Activated CD4-positive, alpha-beta T cell treated with anti-CD3 and anti-CD28 coated beads, Interleukin-2, amount 50 U/mL, for 16 hours (primary cell): ENCODE measurements at regions not wholly inside any gene's neighbourhood (a gene's known extent, or its start where the extent isn't known, plus 50 kb on each side); places are given as distances from the start of the nearest gene placed in this dataset.
"Not testable (repeated sequence)": the region's sequence is repeated elsewhere in the genome, so short reads cannot be mapped to it uniquely, and the experiment has no call there.

ENCODE experiments used
- DNase-seq: peaks from one replicate; pipeline ENCODE4 v3.0.0-alpha.2; 2020

DNA sequence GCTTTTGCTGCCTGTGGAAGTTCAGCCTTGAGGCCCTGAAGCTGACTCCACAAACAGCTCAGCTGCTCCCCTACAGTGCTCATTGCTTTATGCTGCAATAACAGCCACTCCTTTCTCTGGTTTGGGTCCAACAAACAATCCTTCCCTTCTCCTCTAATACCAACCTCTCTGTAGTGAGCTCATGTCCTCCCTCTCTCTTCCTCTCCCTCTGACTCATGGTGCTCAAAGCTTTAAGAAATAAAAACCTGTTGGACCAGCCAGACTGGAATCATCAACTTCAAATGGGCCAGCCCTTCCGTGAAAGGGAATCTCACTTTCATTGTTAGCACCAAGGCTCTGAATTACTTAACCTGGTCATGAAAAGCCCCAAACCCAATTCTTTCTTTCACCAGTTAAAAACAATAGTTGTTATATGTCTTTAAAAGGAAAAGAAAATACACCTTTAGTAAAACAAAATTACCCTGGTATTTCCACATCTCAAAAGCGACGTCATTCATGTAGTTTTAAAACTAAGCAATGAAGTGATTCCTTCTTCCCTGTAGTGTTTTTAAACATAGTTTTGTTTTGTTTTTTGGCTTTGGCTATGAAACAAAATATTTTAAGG, 126.4 kb downstream of the DUSP6 start:
- DNase-seq: peak; percentile 78

DNA sequence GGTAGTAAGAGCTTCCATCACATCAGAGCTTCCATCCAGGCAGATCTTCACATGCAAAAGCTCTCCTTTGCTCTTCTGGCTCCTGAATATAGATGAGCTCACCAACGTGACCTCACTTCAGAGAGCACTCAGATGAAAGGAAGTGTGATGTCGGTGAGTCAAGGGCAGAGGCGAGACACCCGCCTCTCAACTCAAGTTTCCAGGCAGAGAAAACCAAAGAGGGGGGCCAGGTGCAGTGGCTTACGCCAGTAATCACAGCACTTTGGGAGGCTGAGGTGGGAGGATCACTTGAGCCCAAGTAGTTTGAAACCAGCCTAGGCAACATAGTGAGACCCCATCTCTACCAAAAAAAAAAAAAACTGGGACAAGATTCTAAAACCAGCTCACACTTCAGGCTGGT, 126.9 kb downstream of the DUSP6 start:
- peak; percentile 86 for DNase-seq

DNA sequence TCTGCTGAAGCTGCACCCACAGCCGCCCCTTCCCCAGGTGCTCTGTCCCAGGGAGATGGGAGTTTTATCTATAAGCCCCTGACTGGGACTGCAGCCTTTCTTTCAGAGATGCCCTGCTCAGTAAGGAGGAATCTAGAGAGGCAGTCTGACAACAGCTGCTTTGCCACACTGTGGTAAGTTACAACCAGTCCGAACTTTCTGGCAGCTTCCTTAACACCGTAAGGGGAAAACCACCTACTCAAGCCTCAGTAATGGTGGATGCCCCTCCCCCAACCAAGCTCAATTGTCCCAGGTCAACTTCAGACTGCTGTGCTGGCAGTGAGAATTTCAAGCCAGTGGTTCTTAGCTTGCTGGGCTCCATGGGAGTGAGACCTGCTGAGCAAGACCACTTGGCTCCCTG, 129.7 kb downstream of the DUSP6 start:
- DNase-seq: not testable (repeated sequence)

DNA sequence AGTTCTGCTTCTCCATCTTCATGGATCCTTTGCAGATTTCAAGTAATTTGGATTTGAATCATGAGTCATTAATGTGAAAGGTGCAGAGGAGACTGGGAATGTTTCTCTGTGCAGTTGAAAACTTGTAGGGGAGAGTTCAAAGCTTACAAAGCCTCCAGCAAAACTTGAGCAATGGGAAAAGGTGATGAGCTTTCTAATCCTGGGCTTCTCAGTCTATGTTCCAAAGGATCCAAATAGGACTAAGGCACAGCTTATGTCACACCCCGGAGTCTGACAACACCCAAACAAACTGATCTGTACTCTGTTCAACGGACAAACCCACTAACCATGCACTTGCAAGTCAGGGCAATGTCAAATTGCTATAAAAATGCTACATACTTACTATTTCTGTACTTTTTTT, 134.8 kb downstream of the DUSP6 start:
- DNase-seq: no peak

DNA sequence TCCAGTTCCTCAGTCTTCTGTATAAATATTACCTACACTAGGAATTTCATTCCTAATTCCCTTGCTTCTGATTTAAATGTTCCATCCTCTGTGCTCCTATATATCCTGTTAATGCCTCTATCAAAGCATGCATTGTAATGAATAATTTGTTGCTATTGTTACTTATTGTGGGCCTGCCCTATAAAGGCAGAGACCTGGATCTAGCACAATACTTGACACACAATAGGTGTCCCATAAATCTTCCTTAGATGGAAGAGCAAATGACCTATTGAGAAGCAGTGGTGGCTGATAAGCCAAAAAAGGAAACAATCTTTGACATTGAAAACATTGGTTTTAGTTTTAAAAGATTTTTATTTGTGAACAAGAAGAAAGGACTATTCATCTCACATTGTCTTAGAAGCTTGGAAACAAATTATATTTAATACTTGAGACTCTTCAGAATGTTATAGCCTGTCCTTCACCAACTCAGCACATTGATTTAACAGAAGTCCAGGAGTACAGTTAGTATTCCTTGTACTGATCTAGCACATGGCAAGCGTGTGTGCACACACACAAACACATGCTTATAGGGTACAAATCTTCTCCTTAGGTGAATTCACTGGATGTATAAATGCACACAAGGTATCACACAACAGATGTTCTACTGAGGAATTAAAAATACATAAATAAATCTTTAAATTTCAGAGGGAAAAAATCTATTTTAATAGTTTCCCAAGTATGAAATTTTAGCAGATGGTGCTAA, 135.9 kb downstream of the DUSP6 start:
- DNase-seq: no peak

DNA sequence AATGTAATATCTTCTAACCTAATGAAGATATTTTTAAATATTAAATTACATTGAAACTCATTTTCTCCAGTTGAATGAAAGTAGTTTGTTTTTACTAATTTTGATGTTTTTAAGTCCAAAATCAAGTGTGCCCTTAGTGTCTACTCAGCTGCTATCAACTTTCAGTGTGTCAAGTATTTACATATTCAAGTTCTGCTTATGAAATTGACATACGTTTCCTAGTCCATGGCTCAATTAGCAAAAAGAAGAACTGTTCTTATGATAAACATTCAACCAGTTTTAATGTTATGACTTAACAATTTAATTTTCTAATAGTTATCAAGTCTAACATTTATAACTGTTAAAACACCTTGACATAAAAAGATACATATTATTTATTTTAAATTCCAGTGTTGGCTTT, 137.1 kb downstream of the DUSP6 start:
- no peak for DNase-seq

DNA sequence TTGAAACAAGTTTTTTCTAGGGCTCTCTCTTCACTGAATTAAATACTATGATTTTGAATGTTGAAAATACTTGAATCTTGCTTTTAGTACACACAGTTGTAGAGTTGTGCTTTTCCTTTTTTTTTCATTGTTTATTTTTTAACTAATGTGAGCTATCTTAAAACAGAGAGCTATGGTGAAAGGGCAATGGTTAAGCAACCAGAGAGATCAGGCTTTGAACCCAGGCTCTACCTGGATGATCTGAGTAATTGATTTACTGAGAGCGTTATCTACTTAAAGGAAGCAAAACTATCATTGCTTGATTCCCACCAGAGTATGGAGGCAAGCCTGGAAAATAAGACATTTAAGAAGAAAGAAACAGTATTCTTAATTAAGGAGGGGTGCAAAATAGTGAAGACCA, 138.6 kb downstream of the DUSP6 start:
- DNase-seq: no peak

DNA sequence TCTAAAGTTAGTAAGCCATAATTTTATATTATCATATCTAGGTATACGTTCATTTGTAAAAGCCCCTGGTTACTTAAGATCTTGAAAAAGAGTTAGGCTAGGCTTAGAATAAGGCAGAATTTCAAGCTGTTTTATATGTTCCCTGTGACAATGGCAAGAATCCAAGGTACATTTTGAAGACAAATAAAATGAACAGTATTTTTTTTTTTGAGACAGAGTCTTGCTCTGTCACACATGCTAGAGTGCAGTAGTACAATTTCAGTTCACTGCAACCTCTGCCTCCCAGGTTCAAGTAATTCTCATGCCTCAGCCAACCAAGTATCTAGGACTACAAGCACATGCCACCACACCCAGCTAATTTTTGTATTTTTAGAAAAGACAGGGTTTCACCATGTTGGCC, 139.2 kb downstream of the DUSP6 start:
- DNase-seq: no peak

DNA sequence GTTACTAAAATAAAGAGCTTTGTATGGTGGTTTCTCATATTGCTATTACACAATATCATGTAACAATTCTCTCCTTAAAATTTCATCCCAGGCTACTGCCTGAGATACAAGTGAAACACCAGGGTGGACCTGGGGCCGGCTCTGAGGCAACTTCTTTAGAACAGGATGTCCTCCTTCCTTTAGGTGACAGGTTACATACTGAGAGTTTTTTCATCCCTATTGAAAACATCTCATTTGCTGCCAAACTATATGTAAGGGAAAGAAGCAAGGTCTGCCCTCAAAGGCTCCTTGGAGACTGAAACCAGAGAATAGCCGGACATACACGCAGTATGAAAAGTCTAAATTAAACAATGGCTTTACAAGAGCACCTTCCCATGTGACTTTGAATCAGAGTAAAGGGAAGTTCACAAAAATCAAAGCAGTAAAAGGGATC, 139.9 kb downstream of the DUSP6 start:
- no peak for DNase-seq

DNA sequence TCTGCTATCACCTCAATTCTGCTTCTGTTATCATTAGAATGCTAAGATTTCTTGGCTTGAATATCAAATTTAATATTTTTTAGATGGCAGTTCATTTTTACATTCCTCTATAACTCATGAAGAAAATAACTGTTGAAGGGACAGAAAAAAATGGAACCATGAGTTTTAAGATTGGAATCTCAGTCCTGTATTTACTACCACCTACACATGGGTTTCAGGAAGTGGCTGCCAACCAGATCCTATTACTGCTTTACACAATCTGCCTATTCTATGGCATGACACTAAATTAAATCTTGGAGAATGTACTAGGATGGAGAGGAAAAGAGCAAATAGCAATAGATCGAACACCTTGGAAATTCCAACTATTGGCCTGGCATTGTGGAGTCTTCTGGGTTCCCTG, 140.8 kb downstream of the DUSP6 start:
- no peak for DNase-seq

DNA sequence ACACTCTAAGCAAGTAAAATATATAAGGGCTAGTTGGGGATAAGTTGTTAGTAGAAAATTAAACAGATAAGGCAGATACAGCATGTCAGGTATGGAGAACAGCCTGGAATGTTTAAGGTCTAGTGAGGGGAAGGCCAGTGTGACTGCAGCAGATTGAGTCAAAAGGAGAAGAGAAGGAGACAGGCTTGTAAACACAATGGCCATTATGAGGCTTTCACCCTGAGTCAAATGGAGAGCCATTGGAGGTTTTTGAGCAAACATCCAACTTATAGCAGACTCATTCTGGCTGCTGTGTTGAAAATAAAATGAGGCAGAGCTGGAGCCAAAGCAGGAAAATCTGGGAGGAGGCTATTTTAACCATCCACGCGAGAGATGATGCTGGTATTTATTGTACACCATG, 142.0 kb downstream of the DUSP6 start:
- peak; percentile 40 for DNase-seq

DNA sequence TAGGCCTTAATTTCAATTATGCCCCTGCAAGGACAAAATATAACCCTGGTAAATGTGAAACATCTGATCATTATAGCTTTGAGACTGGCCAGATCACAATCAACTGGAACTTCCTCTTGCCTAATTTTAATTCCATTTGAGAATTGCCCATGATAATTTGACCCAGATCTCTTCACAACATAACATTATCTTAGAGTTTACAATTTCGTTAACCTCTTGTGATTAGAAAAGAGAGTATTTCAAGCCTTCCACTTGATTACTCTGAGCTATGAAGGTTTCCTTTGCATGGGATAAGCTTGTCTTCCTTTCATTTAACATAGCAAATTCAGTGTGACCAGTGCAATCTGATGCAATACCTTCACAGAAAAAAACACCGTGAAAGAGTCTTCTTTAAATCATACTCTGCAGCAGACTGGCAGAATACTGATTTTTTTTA, 143.6 kb downstream of the DUSP6 start:
- no peak for DNase-seq

DNA sequence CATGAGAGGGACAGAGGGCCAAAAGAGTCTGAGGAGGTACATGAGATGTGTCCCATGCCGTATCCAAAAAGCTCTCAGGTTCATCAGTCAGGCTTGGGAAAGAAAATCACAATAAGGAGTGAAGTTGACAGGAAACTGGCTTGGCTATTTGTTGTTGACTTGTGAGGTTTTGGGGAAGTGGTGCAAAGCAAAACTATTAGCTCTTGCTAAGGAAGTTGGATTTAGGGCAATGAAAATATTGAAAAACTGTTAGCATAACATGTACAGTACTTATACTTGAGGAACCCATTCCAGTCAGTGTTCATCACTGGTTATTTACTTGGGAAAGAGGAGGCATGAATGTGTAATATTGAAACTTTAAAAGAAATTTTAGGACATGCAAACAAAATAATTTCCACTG, 145.9 kb downstream of the DUSP6 start:
- DNase-seq: no peak

DNA sequence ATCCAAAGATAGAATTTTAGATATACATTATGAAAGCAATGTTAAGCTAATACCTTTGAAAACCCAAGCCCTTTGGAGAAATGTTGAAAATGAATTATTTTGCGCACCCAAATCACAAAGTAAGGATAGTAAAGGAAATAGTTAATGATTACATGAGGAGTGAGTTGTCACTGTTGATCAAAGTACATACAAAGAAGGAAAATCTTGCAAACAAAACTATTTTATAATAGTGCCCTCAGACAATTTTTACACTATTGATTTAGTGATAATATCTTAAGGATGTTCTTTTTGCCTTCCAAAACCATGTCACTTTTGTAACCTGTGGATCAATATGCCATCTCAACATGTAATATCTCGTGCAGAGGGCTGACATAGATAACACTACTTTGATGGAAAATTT, 146.8 kb downstream of the DUSP6 start:
- DNase-seq: no peak

DNA sequence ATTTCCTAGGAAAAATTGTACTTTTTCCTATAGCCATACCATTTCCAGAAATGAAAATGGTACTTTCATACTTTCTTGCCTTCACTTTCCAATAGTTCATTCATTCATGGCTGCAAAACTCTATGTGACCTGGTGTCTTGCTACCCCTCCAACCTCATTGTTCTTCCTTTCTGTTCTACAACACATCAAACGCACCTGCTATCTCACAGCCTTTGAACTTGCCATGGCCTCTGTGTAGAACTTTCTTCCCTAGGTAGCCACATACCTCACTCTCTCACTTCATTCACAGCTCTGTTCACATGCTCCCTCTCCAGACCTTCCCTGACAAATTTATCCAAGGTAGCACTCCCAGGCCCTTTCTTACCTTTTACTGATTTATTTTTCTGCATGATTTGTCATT, 149.2 kb downstream of the DUSP6 start:
- no peak for DNase-seq

DNA sequence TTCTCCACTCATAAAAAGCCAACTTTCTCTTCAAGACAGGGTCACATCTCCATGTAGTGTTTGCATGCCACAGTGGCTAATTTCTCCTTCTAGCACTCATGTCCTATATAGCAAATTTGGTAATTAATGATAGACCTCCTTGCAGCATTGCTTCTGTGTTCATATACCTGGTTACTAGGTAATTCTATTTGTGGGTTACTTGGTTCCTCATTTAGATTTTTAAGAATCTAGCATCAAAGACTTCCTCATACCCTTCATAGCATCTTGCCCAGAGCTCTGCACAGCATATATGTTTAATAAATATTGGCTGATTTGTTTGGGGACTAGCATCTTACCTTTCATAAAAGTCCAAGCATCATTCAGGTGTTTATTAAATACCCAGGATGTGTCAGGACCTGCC, 152.1 kb downstream of the DUSP6 start:
- DNase-seq: no peak

DNA sequence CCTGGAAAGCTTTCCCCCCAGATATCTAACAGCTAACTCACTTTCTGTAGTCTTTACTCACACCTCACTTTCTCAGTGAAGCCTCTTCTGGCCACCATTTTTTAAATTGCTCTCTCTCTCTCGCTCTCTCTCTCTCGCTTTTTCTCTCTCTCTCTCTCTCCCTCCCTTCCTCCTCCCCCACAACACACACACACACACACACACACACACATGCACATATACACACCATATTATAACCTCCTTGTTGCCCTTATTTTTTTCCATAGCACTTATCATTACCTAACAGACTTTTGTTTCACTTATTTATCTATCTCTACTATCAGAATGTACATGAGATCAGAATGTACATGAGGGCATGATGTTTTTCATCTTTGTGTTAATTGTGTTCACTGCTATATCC, 156.8 kb downstream of the DUSP6 start:
- DNase-seq: no peak

DNA sequence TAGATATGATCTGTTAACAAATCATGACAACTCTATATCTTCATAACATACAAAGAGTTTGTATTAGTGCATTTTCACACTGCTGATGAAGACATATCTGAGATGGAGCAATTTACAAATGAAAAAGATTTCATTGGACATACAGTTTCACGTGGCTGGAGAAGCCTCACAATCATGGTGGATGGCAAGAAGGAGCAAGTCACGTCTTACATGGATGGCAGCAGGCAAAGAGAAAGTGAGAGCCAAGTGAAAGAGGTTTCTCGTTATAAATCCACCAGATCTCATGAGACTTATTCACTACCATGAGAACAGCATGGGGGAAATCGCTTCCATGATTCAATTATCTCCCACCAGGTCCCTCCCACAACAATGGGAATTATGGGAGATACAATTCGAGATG, 157.6 kb downstream of the DUSP6 start:
- no peak for DNase-seq

DNA sequence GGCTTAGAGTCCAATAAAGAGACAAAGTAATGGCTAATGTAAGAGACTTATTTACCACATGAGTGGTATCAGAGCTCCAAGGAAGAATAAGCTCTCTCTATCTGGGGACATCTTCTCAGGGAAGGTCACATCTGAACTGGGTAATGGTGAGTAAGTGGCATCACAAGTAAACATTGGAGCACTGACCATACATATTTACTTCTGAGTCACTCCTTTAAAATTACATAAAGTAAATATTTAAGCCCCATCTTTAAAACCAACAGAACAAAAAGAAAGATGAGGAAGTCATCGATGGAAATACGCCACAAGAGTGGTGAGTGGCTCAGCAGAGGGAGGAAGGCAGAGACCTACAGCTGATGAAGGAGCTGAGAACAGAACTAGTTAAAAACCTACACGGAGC, 159.9 kb downstream of the DUSP6 start:
- no peak for DNase-seq

DNA sequence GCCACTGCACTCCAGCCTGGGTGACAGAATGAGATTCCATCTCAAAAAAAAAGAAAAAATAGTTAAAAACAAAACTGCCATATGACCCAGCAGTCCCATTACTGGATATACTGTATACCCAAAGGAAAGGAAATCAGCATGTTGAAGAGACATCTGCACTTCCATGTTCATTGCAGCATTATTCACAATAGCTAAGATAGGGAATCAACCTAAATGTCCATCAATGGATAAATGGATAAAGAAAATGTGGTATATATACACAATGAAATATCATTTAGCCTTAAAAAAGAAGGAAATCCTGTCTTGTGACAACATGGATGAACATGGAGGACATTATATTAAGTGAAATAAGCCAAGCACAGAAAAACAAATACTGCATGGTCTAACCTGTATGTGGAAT, 160.7 kb downstream of the DUSP6 start:
- DNase-seq: not testable (repeated sequence)

DNA sequence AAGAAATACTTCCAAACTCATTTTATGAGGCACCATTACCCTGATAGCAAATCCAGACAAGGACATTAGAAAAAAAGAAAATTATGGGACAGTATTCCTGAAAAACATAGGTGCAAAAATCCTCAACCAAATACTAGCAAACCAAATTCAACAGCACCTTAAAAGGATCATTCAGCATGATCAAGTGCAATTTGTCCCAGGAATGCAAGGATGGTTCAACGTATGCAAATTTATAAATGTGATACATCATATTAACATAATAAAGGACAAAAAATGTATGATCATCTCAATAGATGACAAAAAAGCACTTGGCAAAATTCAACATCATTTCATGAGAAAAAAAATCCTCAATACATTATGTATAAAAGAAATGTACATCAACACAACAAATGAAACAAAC, 162.9 kb downstream of the DUSP6 start:
- no peak for DNase-seq

DNA sequence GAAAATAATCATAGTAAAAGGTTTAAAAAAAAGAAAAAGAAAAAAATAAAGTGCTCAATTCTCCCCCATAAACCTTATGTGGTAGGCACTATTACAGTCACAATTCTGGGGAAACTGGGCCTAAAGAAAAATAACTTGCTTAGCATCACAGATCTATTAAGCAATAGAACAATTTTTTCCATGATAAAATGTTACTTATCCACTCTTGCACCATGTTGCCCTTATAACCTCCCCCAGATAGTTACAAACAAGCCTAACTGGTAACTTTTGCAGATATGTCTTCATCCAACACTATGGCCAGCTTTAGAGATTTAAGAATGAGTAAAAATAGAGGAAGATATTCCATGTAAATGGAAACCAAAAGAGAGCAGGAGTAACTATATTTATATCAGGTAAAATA, 164.8 kb downstream of the DUSP6 start:
- DNase-seq: no peak

DNA sequence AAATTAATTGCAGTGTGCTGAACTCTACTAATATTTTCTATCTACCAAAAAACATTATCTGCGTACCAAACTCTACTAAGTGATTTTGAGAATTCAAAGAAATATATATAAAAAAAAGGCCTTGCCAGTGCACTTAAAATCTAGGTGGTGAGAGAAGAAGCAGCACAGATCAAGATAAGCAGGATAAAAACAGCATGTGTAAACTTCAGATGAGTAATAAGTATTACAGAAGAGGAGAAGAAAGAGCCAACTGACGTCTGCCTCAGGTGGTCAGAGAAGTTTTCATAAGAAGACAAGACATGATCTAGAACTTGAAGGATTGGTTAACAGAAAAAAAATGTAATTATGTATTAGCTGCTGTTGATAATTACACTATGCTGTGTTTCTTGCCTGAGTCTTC, 166.4 kb downstream of the DUSP6 start:
- no peak for DNase-seq

DNA sequence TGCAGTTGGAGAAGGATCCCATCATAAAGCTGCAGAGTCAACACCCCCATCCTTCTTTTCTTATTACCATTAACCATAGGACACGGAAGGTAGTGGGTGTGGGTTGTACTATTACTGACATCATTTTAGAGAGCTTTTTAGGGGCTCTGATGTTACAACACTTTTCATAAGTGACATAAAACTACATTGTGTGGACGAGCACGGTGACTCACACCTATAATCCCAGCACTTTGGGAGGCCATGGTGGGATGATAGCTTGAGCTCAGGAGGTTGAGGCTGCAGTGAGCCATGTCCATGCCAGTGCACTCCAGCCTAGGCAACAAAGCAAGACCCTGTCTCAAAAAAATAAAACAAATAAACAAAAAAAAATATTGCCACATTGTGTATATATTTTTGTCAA, 167.1 kb downstream of the DUSP6 start:
- DNase-seq: no peak

DNA sequence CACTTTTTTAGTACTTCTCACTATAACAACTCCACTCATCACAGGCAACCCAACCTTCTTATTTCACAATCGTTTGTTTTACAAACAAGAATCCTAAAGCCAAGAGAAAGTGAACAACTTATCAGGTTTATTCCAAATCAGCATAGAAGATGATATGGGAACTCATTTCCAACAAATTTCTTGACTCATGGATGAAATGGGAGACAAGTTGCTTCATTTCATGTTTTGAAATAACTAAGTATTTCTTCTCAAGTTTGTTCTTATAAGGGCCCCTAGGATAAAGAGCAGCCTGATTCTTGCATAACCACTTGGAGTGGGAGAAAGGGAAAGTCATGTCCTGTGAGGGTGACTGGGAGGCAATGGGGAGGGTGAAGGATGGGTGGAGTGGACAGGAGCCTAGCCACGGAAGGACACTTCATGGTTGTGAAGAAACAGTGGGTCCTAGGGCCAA, 168.3 kb downstream of the DUSP6 start:
- DNase-seq: no peak
